Stomach smooth muscle (tissue), 2 donors: ENCODE measurements at regions not wholly inside any gene's neighbourhood (a gene's known extent, or its start where the extent isn't known, plus 50 kb on each side); places are given as distances from the start of the nearest gene placed in this dataset.

Source experiments
- H3K27ac ChIP-seq: one replicate; pipeline ENCODE4 v1.7.0; 2013; ENCODE audit warnings: mild to moderate bottlenecking, low read length, inconsistent platforms
- H3K27me3 ChIP-seq, 2 donors: one replicate each; pipeline ENCODE4 v1.7.0; 2013; ENCODE audit warnings: low read length in 2 of 2; ENCODE audit not compliant: insufficient read depth in 2 of 2, control insufficient read depth in 1 of 2
- H3K36me3 ChIP-seq, 2 donors: one replicate each; pipeline ENCODE4 v1.7.0; 2013; ENCODE audit warnings: low read length in 2 of 2; ENCODE audit not compliant: control insufficient read depth in 2 of 2, insufficient read depth in 2 of 2
- H3K4me1 ChIP-seq: one replicate; pipeline ENCODE4 v1.7.0; 2013; ENCODE audit warnings: low read length; ENCODE audit not compliant: control insufficient read depth, insufficient read depth
- H3K4me3 ChIP-seq, 2 donors: one replicate each; pipeline ENCODE4 v1.7.0; 2013; ENCODE audit warnings: low read length in 2 of 2
- H3K9ac ChIP-seq, 2 donors: one replicate each; pipeline ENCODE4 v1.7.0; 2013; ENCODE audit warnings: low read length in 2 of 2, mild to moderate bottlenecking in 1 of 2
- H3K9me3 ChIP-seq, 2 donors: one replicate each; pipeline ENCODE4 v1.7.0; 2013; ENCODE audit warnings: low read length in 2 of 2; ENCODE audit not compliant: control insufficient read depth in 2 of 2
- donor health status: healthy.
- donor health status: Pancreatic carcinoma.

DNA sequence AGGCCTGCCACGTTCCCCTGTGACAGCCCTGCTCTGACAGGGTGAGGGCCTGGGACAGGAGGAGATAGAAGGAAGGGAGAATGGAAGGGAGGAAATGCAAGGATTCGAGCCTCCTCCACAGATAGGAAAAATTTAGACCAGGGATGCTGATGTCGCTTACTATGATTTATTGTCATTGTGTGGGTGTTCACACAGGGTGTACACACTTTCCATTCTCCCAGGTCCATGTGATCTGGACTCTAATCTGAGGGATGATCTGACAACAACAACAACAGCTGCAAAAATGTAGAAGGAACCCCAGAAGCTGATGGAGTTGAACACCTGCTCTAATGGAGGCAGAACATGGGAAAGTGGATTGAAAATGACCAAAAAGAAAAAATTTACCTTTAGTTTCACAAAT lies 231.7 kb upstream of the TNP1 start:
- Histone ChIP-seq H3K27ac (no peak overlapping the region), H3K9ac (no peak overlapping the region), H3K4me3 (no peak overlapping the region), H3K27me3 (no peaks in the 10 kb centered on the region), H3K9me3 (no peaks in the 10 kb centered on the region), H3K4me1 (no peaks in the 10 kb centered on the region), H3K36me3 (no peaks in the 10 kb centered on the region)

DNA sequence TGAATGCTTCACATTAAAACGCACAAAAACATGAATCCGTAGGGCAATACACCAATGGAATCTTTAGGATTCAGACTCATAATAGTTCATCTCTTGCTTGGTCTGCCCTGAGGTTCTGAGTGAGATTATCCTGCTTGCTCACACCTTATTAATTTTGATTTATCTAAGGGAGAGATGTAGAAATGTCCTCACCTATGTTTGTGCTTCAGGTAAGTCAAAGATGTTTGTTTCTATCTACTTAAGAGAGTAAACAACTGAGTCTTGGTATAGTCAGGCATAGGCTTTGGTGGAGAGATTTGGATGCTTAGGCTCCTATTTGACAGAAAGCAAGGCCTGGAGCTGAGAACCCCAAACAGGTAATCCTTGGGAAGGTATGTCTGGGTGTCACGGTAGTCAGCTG lies 231.0 kb upstream of the TNP1 start:
- Histone ChIP-seq H3K9ac (no peak overlapping the region), H3K27ac (no peak overlapping the region), H3K27me3 (no peaks in the 10 kb centered on the region), H3K4me1 (no peaks in the 10 kb centered on the region), H3K9me3 (no peaks in the 10 kb centered on the region), H3K36me3 (no peaks in the 10 kb centered on the region), H3K4me3 (no peak overlapping the region)

DNA sequence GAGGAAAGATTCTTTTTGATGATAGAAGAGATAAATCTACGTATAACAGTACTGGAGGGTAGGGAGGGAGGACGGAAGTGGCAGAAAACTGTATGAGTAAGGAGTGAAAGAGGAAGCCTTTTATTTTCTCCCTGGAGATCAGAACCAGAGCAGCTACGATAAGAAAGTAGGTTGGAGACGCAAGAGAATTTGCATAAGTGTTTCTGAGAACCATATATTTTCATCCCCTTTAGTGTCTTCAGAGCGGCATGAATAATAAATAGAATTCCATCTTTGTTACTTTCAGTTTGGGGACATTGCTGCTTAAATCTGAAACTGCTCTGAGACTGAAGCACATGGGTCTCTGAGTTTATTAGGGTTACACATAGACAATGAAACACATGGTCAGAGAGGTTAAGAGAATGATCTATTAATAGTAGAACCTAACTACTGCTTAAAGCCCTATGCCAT lies 230.2 kb upstream of the TNP1 start:
- Histone ChIP-seq H3K27ac (no peak overlapping the region), H3K9me3 (no peaks in the 10 kb centered on the region), H3K4me1 (no peaks in the 10 kb centered on the region), H3K36me3 (no peaks in the 10 kb centered on the region), H3K4me3 (peak overlapping the region in 1 of 2 donors; percentile 40), H3K9ac (no peak overlapping the region), H3K27me3 (no peaks in the 10 kb centered on the region)

DNA sequence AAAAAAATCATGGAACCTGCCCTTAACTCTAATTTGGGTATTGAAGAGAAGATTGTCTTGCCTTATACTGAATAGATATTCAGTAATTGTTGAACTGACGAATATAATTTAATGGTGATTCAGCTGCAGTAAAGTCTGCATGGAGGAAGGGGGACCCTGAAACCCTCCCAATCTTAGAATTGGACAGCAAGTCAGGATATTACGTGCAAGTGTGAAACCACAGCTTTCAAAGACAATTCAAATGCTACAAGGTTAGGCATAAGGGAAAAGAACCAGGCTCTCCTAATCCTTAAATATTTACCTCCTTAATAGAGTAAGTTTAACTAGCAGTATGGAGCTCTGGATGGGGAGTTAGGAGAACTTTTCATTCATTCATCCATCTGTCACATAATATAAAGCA lies 226.9 kb upstream of the TNP1 start:
- Histone ChIP-seq H3K27ac (no peak overlapping the region), H3K36me3 (no peaks in the 10 kb centered on the region), H3K4me3 (no peak overlapping the region), H3K4me1 (no peaks in the 10 kb centered on the region), H3K27me3 (no peaks in the 10 kb centered on the region), H3K9ac (no peak overlapping the region), H3K9me3 (no peaks in the 10 kb centered on the region)

DNA sequence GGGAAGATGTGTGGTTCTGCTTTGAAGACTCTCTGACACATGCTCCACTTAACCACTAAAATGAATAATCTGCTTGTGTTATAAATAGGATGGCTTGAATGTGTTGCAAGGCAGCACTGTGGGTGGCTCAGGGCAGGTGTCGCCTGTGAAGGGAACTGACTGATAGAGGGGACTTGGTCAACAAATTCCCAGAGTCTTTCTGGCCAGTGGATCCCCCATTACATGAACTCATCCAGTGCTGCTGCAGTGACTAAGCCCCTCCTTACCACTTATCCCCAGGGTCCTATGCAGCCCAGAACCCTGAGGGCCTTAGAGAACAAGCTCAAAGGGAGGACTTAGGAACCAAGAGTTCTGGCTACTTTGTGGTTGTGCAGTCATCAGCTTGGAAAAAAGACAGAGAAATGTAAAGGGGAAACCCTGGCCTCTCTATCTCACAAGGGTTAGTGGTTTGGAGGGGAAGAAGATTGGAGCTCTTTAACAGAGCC lies 226.2 kb upstream of the TNP1 start:
- H3K27ac ChIP-seq = no peak overlapping the region
- H3K27me3 ChIP-seq = no peaks in the 10 kb centered on the region
- H3K9me3 ChIP-seq = no peaks in the 10 kb centered on the region

DNA sequence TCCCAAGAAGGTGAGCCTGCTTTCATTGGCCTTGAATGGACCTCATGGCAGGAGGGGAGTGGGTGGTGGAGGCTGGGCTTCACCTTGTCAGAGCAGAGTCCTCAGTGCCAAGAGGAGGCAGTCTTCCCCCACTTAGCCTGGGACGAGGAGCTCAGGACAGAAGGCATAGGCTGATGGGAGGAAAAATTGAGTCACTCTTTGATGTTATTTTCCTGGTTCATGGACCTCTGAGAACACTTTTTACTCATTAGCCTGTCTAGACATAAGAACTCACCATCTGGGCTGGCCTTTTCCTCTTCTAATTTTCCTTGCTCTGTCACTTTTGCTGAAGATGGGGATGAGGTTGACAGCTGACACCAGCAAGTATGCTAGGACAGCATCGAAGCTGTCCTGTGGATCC lies 225.7 kb upstream of the TNP1 start:
- no peaks in the 10 kb centered on the region for H3K9me3 ChIP-seq
- no peak overlapping the region for H3K9ac ChIP-seq
- no peak overlapping the region for H3K4me3 ChIP-seq
- H3K27ac ChIP-seq = no peak overlapping the region
- no peaks in the 10 kb centered on the region for H3K36me3 ChIP-seq
- no peaks in the 10 kb centered on the region for H3K4me1 ChIP-seq
- H3K27me3 ChIP-seq = no peaks in the 10 kb centered on the region

More for the DNA sequence above, 226.2 kb upstream of the TNP1 start:
- no peak overlapping the region for H3K4me3 ChIP-seq
- no peak overlapping the region for H3K9ac ChIP-seq
- no peaks in the 10 kb centered on the region for H3K4me1 ChIP-seq
- no peaks in the 10 kb centered on the region for H3K36me3 ChIP-seq

DNA sequence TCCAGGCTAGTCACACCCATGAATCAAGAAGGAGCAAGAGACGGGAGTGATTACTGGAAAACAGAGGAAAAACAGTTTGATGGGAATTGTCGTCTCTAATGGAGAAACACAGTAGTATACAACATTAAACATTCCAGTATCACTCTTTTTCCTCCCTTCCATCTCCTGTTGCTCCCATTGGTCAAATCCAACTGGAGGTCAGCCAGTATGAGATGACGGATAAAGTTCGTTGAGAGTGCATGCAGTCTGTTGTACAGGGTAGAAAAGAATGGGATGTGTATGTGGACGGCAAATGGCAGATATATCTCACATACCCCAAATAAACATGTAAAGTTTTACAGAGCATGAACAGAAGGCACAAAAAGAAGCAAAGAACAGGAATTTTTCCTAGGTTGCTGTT lies 221.9 kb upstream of the TNP1 start:
- Histone ChIP-seq H3K4me3 (no peak overlapping the region), H3K27me3 (no peaks in the 10 kb centered on the region), H3K9ac (no peak overlapping the region), H3K4me1 (peaks cover 10% of the 10 kb centered on the region), H3K9me3 (no peaks in the 10 kb centered on the region), H3K36me3 (no peaks in the 10 kb centered on the region), H3K27ac (no peak overlapping the region)

DNA sequence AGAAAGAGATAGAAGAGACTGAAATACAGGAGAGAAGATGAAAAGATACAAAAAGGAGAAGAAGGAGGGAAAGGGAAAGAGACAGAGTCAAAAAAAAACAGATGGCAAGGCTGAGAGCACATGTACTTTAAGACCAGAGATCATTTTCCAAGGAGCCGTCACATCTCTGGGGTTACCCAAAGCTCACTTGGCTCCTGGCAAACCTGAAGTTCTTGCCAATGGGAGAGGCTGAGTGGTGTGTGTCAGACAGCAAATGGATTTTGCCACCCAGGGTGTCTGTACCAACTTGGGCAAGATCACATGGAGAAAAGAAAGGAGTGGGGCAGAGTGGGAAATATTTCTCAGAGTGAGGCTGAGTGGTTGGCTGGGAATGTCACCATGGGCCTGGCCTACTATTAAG lies 219.3 kb upstream of the TNP1 start:
- Histone ChIP-seq H3K27ac (no peak overlapping the region), H3K36me3 (no peaks in the 10 kb centered on the region), H3K9ac (no peak overlapping the region), H3K27me3 (no peaks in the 10 kb centered on the region), H3K4me3 (no peak overlapping the region), H3K4me1 (peaks cover 23% of the 10 kb centered on the region), H3K9me3 (no peaks in the 10 kb centered on the region)

DNA sequence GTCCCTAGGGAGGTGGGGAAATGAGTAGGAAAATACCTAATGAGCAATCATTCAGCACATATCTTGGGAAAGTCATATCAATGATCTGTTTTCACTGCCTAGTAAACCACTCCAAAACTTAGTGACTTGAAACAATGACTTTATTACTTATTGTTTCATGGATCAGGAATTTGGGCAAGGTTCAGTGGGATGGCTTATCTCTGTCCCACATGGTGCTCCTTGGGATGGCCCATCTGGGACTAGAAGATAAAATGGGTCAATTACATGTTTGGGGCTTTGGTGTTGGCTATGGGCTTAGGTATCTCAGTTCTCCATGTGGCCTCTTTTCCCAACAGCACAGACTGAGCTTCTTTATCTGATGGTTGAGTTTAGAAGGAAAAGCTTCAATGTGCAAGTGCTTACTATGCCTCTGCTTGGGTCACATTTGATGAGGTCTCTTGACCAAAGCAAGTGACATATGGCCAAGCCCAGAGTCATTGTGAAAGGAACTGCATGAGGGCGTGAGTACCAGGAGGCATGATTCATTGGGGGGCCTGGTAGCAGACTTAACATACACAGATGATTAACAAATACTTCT lies 218.1 kb upstream of the TNP1 start:
- Histone ChIP-seq H3K9ac (no peak overlapping the region), H3K27me3 (no peaks in the 10 kb centered on the region), H3K36me3 (no peaks in the 10 kb centered on the region)

DNA sequence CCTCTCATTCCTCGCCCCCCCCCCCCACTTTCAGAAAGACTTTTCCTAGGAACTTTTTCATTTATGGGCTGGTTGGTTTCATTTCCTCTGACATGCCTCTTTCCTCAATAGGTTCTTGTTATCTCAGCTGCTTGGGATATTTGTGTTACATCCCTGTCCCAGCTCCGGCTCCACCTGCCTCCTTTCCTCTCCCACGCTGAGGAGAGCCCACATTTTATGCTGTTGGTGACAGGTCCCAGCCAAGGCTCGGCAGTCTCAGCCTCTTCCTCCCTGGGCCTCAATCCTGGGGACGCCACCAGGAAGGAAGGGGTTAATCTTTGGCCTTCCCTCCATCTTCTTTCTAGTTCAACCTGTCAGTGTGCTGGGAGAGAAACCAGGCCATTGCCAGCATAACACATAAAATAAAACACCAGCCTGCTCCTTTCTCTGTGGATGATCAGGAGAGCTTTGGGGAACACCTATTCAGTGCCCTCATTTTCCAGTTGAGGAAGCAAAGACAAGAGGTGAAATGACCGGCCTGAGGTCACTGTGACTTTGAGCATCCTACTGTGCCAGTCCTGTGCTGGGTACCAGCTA lies 216.9 kb upstream of the TNP1 start:
- Histone ChIP-seq H3K27me3 (no peaks in the 10 kb centered on the region), H3K9ac (no peak overlapping the region), H3K9me3 (no peaks in the 10 kb centered on the region), H3K27ac (no peak overlapping the region), H3K36me3 (no peaks in the 10 kb centered on the region), H3K4me1 (peaks cover 23% of the 10 kb centered on the region), H3K4me3 (no peak overlapping the region)

More for the DNA sequence above, 218.1 kb upstream of the TNP1 start:
- Histone ChIP-seq H3K9me3 (no peaks in the 10 kb centered on the region), H3K4me1 (peaks cover 23% of the 10 kb centered on the region), H3K27ac (no peak overlapping the region), H3K4me3 (no peak overlapping the region)

DNA sequence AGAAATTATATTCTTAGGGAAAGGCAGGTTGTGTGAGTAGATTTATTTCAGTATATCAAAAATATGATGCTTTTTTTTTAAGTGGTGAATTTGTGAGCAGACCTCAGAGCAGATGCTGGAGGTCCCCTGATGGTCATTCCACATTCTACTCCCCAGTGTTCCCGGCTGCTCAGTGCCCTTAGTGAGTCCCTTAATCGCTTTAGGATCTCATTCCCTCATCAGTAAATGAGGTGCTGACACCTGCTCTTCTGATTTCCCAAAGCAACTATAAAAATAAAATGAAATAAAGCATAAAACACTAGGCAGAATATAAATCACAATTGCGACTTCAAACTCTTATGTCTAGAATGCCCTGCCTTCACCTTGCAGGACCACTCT lies 216.2 kb upstream of the TNP1 start:
- no peaks in the 10 kb centered on the region for H3K9me3 ChIP-seq
- H3K9ac ChIP-seq = no peak overlapping the region
- H3K27me3 ChIP-seq = no peaks in the 10 kb centered on the region
- no peak overlapping the region for H3K4me3 ChIP-seq
- no peak overlapping the region for H3K27ac ChIP-seq
- peaks cover 23% of the 10 kb centered on the region for H3K4me1 ChIP-seq
- H3K36me3 ChIP-seq = no peaks in the 10 kb centered on the region
